Upper lobe of left lung (tissue), 6 donors: ENCODE measurements at regions not wholly inside any gene's neighbourhood (a gene's known extent, or its start where the extent isn't known, plus 50 kb on each side); places are given as distances from the start of the nearest gene placed in this dataset.

ENCODE experiments used
- ATAC-seq, 2 donors: fragments of 200-7000 bp; cut with Tn5 transposase; one replicate each; pipeline ENCODE4 v1.9.1; 2022; ENCODE audit warnings: mild to moderate bottlenecking in 2 of 2, moderate library complexity in 2 of 2; ENCODE audit not compliant: low FRiP score in 2 of 2
- DNase-seq, 2 donors: peaks; one replicate each; pipeline ENCODE4 v3.0.0-alpha.2; 2019 to 2020
- H3K27ac ChIP-seq, 4 donors: fragments of 200-600 bp; sonication (generic); one replicate each; pipeline ENCODE4 v1.5.1; 2016 to 2019
- H3K27me3 ChIP-seq, 4 donors: fragments of 200-600 bp; sonication (generic); one replicate each; pipeline ENCODE4 v1.5.1; 2017 to 2019
- H3K36me3 ChIP-seq, 4 donors: fragments of 200-600 bp; sonication (generic); one replicate each; pipeline ENCODE4 v1.5.1; 2016 to 2019
- H3K4me1 ChIP-seq, 4 donors: fragments of 200-600 bp; sonication (generic); one replicate each; pipeline ENCODE4 v1.5.1; 2018 to 2019
- H3K4me3 ChIP-seq, 4 donors: fragments of 200-600 bp; sonication (generic); one replicate each; pipeline ENCODE4 v1.5.1; 2017 to 2019; ENCODE audit warnings: mild to moderate bottlenecking in 2 of 4, moderate library complexity in 1 of 4
- H3K9me3 ChIP-seq, 4 donors: fragments of 200-600 bp; sonication (generic); one replicate each; pipeline ENCODE4 v1.5.1; 2018 to 2019
- EP300 ChIP-seq, 4 donors: sonication (generic); formaldehyde crosslinking; IDR thresholded peaks; one replicate each; pipeline ENCODE4 v1.5.1; 2017; ENCODE audit warnings: antibody characterized with exemption in 4 of 4, control low read depth in 2 of 4
- POLR2A ChIP-seq, 4 donors: fragments of 450-650 bp; IDR thresholded peaks; one replicate each; pipeline ENCODE4 v1.5.1; 2016 to 2017; ENCODE audit warnings: antibody characterized with exemption in 4 of 4, mild to moderate bottlenecking in 2 of 4
- POLR2AphosphoS5 ChIP-seq, 2 donors: sonication (generic); formaldehyde crosslinking; IDR thresholded peaks; one replicate each; pipeline ENCODE4 v1.5.1; 2017; ENCODE audit warnings: antibody characterized with exemption in 2 of 2
- WGBS, 2 donors: methylation state at CpG; one replicate each; pipeline ENCODE4 v1.1.5; 2017 to 2018; 5-methylcytosine and 5-hydroxymethylcytosine counted together
- TF ChIP-seq, protein P1 (sequence below), 6 experiments: fragments of 450-650 bp in 4 of 6; fragments of 200-600 bp in 2 of 6; sonication (generic) in 2 of 6; IDR thresholded peaks; one replicate each; pipeline ENCODE4 v1.5.1; 2016 to 2019; ENCODE audit warnings: antibody characterized with exemption in 6 of 6
- donor health status: DM: no; HTN: no; CAD: no; lungs with moderate emphysema.
- donor health status: DM: no; HTN: yes; CAD: no; lungs with severe emphysema.

DNA sequence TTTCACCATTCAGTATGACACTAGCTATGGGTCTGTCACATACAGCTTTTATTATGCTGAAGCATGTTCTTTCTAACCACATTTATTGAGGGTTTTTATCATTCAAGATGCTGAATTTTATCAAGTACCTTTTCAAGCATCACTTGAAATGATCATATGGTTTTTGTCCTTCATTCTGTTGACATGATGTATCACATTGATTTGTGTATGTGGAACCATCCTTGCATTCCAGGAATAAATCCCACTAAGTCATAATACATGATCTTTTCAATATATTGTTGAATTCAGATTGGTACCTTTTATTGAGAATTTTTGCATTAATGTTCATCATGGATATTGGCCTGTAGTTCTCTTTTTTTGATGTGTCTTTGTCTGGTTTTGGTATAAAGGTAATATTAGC, 317.4 kb downstream of the NNT start:
- no peak overlapping the region for H3K4me3 ChIP-seq
- TF ChIP-seq EP300 (IDR thresholded peaks at IDR 0.05) (no peak), POLR2A (IDR thresholded peaks at IDR 0.05) (no peak), POLR2AphosphoS5 (IDR thresholded peaks at IDR 0.05) (no peak)
- TF ChIP-seq, protein P1, sequence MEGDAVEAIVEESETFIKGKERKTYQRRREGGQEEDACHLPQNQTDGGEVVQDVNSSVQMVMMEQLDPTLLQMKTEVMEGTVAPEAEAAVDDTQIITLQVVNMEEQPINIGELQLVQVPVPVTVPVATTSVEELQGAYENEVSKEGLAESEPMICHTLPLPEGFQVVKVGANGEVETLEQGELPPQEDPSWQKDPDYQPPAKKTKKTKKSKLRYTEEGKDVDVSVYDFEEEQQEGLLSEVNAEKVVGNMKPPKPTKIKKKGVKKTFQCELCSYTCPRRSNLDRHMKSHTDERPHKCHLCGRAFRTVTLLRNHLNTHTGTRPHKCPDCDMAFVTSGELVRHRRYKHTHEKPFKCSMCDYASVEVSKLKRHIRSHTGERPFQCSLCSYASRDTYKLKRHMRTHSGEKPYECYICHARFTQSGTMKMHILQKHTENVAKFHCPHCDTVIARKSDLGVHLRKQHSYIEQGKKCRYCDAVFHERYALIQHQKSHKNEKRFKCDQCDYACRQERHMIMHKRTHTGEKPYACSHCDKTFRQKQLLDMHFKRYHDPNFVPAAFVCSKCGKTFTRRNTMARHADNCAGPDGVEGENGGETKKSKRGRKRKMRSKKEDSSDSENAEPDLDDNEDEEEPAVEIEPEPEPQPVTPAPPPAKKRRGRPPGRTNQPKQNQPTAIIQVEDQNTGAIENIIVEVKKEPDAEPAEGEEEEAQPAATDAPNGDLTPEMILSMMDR (IDR thresholded peaks at IDR 0.05), result no peak
- DNase-seq (no peak), ATAC-seq (no peak)
- peaks cover 0 to 5% (median 0%) of the 10 kb centered on the region in 4 donors for H3K9me3 ChIP-seq
- no peak overlapping the region for H3K27ac ChIP-seq
- H3K4me1 ChIP-seq, result no peaks in the 10 kb centered on the region
- no peaks in the 10 kb centered on the region for H3K36me3 ChIP-seq
- no peaks in the 10 kb centered on the region for H3K27me3 ChIP-seq

DNA sequence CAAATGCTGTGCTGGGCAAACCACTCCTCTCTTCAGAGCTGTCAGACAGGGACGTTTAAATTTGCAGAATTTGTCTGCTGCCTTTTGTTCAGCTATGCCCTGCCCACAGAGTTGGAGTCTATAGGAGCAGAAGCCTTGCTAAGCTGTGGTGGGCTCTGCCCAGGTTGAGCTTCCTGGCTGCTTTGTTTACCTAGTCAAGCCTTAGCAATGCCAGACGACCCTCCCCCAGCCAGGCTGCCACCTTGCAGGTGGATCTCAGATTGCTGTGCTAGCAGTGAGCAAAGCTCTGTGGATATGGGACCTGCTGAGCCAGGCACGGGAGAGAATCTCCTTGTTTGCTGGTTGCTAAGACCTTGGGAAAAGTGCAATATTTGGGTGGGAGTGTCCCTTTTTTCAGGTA, 314.9 kb downstream of the NNT start:
- DNase-seq (no peak), ATAC-seq (no peak)
- TF ChIP-seq POLR2A (IDR thresholded peaks at IDR 0.05) (no peak), POLR2AphosphoS5 (IDR thresholded peaks at IDR 0.05) (no peak), EP300 (IDR thresholded peaks at IDR 0.05) (no peak)
- TF ChIP-seq, protein P1 (IDR thresholded peaks at IDR 0.05), result no peak
- Histone ChIP-seq H3K9me3 (peaks cover 0 to 5% (median 0%) of the 10 kb centered on the region in 4 donors), H3K36me3 (no peaks in the 10 kb centered on the region), H3K27me3 (no peaks in the 10 kb centered on the region), H3K27ac (no peak overlapping the region), H3K4me1 (no peaks in the 10 kb centered on the region), H3K4me3 (no peak overlapping the region)
- 43 to 69% methylated on average over 2 to 3 of the region's 3 CpGs for WGBS, 2 donors

DNA sequence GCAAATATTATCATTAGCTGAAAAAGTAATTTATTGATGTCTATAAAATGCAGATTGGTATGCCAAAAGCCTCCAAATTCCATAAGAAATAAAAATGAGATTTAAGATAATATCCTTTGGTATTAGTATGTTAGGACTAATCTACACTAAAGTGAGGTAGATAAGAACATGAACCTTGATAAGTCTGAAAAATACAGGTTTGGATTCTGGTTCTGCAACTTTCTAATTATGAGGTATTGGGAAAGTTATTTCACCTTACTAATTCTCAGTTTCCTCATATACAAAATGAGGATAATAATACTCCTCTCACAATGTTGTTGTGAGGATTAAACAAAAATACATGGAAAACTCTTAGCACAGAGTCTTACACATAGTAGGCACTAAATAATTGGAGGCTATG, 300.1 kb downstream of the NNT start:
- Histone ChIP-seq H3K36me3 (no peaks in the 10 kb centered on the region), H3K4me3 (no peak overlapping the region), H3K27me3 (no peaks in the 10 kb centered on the region), H3K4me1 (no peaks in the 10 kb centered on the region), H3K27ac (no peak overlapping the region), H3K9me3 (no peaks in the 10 kb centered on the region)
- DNase-seq (no peak), ATAC-seq (no peak)
- TF ChIP-seq POLR2A (IDR thresholded peaks at IDR 0.05) (no peak), POLR2AphosphoS5 (IDR thresholded peaks at IDR 0.05) (no peak), EP300 (IDR thresholded peaks at IDR 0.05) (no peak)
- TF ChIP-seq, protein P1 (IDR thresholded peaks at IDR 0.05), result no peak

DNA sequence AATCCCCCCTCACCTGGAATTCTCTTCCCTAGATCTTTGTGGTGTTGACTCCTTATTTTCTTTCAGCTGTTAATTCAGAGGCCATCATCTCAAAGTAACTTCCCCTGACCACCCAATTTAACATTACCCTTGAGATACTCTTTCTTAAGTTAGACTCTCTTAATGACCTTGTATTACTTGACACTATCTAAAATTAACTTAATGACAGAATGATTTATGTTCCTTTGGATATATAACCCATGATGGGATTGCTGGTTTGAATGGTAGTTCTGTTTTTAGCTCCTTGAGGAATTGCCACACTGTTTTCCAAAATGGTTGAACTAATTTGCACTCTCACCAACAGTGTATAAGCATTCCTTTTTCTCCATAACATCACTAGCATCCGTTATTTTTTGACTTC, 298.0 kb downstream of the NNT start:
- H3K4me1 ChIP-seq, result no peaks in the 10 kb centered on the region
- no peak overlapping the region for H3K27ac ChIP-seq
- H3K4me3 ChIP-seq, result no peak overlapping the region
- H3K9me3 ChIP-seq, result no peaks in the 10 kb centered on the region
- WGBS, 2 donors, result 88 to 91% methylated on average over 1 of the region's 1 CpG
- TF ChIP-seq, protein P1 (IDR thresholded peaks at IDR 0.05), result no peak
- TF ChIP-seq POLR2A (IDR thresholded peaks at IDR 0.05) (no peak), POLR2AphosphoS5 (IDR thresholded peaks at IDR 0.05) (no peak), EP300 (IDR thresholded peaks at IDR 0.05) (no peak)
- DNase-seq, result no peak
- no peak for ATAC-seq
- H3K36me3 ChIP-seq, result no peaks in the 10 kb centered on the region
- no peaks in the 10 kb centered on the region for H3K27me3 ChIP-seq

DNA sequence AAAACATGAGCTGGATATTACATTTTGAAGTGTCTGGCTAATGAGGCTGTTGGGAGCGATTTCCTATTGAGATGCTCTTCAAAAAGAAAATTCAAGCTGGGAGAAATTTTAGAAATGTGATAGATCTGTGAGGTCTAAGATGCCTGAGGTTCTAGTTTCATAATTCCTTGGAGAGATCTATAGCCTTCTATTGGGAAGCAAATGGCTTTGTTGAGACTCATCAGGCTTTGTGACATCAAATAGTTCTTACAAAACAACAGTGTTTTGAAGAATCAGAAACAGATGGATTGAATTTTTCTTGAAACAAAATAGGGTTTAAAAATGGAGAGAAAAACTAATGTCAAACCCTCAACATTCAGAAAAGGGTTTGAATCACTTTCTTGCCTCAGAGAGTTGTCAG, 292.9 kb downstream of the NNT start:
- Histone ChIP-seq H3K4me3 (no peak overlapping the region), H3K9me3 (no peaks in the 10 kb centered on the region), H3K4me1 (no peaks in the 10 kb centered on the region), H3K27ac (no peak overlapping the region), H3K27me3 (no peaks in the 10 kb centered on the region), H3K36me3 (no peaks in the 10 kb centered on the region)
- TF ChIP-seq, protein P1 (IDR thresholded peaks at IDR 0.05), result no peak
- TF ChIP-seq POLR2AphosphoS5 (IDR thresholded peaks at IDR 0.05) (no peak), EP300 (IDR thresholded peaks at IDR 0.05) (no peak), POLR2A (IDR thresholded peaks at IDR 0.05) (no peak)
- 91 to 94% methylated on average over 1 of the region's 1 CpG for WGBS, 2 donors
- DNase-seq (no peak), ATAC-seq (no peak)
